Stimulated activated CD8-positive, alpha-beta memory T cell treated with anti-CD3 and anti-CD28 coated beads, Interleukin-7, amount 100 ng/mL, for 48 hours (primary cell): ENCODE measurements at regions not wholly inside any gene's neighbourhood (a gene's known extent, or its start where the extent isn't known, plus 50 kb on each side); places are given as distances from the start of the nearest gene placed in this dataset.
"Not testable (repeated sequence)": the region's sequence is repeated elsewhere in the genome, so short reads cannot be mapped to it uniquely, and the experiment has no call there.

Source experiments
- DNase-seq, 2 donors: peaks; one replicate each; pipeline ENCODE4 v3.0.0-alpha.2; 2020; ENCODE audit warnings: low read depth in 1 of 2; ENCODE audit errors: extremely low read depth in 1 of 2

DNA sequence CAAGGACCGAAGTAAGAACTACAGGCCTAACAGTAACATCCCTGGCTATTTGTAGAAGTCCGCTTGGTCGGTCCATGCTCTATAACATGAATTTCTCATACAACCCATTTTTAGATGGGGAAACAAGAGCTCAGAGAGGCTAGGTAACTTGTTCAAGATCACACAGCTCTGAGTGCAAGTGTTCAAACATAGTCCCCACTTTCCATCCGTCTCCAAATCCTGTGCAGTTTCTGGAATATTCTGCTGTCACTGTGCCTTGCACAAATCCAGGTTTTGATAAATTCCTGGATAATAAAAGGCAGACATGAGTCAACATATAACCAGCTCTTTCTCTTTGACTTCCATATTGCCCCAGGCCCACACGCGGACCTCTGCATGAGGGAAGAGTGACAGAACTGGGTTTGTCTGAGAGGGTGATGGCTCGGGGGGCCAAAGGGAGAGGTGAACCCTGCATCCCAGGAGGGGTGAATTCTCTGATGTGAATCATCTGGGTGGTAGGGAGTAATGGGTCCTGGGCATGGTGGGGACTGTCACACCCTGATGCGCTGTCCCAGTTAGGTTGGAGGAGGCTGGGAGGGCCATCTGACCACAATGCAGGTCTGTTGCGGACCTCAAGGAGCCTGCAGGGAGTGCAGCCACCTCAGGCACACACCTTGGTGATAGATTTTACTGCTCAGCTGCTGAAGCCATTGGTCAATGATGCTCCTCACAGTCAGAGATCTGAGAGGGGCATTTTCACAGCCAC is 162.2 kb downstream of the SMAD6 start:
- no peak for DNase-seq

DNA sequence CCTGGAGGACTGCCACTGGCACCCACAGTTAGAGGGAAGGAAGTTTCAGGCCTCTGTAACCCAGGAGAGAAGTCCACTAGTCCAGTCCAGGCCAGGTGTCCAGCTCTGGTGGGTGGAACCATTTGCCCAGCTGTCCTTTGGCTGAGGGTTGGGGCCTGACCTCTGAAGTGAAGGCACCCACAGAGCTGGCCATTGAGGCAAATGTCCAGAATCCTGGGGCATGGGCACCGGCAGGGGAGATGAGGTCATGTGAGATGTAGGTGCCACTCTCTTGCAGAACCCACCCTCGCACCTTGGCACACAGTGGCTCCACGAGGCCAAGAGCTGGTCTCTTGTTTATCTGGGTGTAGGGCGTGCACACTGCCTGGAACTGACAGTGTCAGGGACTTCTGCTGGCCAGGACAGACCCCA is 162.8 kb downstream of the SMAD6 start:
- no peak for DNase-seq

DNA sequence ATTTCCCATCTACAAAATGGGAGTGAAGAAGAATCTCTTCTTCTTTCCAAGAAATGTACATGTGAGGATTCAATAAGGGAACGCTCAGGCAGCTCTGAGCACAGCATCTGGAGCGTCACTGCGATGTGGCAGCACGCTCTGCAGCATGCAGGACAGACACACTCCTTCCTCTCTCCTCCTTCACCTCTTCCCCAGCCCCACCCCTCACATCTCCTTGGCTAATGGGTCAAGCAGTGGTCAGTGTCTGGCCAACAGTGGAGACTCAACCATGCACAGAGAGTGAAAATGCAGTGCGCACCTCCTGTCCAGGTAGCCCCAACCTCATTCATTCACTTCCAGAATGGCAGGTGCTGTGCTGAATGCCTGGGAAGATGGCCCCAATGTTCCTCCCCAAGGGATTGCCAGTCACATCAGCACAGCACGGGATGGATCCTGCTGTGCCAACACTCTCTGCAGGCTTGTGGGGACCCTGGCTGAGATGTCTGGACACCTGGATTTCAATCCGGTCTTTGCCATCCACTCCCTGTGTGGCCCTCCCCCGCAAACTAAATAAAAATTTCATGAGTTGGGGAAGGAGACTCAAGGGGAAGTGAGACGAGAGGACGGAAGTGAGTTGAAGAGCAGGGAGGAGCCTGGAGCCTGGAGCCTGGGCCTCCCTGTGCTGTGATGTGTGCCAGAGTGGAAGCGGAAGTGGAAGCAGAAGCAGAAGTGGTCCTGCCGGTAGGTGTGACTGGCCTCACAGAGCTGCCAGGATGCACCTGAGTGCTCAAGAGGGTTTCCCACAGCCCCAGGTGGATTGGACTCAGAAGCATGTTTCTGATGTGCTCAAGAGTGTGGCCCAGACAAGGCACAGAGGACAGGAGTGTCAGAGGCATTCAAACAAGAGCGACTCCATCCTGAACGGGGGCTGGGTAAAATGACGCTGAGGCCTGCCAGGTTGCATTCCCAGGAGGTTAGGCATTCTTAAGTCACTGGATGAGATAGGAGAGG is 163.9 kb downstream of the SMAD6 start:
- no peak for DNase-seq

DNA sequence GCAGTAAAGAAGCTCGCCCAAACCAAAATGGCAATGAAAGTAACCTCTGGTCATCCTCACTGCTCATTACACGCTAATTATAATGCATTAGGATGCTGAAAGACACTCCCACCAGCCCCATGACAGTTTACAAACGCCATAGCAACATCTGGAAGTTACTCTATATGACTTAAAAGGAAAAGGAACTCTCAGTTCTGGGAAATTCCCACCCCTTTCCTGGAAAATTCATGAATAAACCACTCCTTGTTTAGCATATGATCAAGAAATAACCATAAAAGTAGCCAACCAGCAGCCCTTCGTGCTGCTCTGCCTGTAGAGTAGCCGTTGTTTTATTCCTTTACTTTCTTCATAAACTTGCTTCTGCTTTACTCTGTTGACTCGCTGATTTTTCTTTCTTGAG is 164.6 kb downstream of the SMAD6 start:
- DNase-seq, result no peak

DNA sequence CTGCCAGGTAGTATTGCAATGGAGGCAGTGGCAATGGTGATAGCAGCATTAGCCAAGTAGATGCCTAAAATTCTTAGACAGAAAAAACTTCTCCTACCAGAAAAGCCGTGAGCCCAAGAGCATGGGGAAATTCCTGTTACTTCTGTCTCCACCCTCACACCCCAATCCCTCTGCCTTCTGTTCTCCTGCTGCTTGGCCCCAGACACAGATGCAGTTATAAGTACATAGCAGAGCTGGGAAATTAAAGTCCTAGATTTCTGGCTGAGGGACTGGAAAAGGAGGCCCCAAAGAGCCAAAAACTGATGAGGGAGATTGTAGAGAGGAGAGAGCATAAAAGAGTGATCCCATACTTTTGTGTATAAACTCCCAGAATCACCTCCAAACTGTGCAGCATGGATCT is 166.9 kb downstream of the SMAD6 start:
- DNase-seq, result no peak

DNA sequence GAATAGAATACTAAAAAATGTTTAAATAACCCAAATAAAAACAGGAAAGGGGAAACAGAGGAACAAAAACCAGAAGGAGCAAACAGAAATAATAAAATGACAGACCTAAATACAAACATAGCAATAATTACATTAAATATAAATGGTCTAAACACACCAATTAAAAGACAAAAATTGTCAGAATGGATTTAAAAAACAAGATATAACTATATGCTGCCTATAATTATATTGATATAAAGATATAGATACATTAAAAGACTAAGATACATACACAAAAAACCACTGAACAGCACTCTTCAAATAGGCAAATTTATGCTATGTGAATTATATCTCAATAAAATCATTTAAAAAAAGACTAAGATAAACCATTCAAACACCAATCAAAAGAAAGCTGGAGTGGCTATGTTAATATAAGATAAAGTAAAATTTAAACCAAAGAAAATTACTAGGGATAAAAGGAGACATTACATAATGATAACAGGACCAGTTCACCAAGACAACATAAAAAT is 168.9 kb downstream of the SMAD6 start:
- DNase-seq, result no peak

DNA sequence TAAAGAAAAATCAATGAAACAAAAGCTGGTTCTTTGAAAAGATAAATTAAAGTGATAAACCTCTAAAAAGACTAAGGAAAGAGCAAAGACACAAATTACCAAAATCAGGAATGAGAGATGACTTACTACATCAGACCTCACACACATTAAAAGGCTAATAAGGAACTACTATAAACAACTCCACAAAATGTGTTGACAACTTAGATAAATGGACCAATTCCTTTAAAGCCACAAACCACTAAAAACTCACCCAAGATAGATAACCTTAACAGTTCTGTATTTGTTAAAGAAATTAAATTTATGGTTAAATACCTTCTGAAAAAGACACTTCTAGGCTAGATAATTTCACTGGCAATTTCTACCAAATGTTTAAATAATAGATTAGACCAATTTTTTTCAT is 170.4 kb downstream of the SMAD6 start:
- DNase-seq, result no peak

DNA sequence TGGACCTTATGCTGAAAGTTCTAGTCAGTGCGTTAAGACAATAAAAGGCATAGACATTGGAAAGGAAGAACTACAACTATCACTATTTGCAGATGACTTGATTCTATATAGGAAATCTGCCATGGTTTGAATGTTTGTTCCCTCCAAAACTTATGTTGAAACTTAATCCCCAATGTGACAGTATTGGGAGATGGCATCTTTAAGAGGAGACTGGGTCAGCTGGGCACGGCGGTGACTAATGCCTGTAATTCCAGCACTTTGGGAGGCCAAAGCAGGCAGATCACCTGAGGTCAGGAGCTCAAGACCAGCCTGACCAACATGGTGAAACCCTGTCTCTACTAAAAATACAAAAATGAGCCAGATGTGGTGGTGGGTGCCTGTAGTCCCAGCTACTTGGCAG is 171.3 kb downstream of the SMAD6 start:
- not testable (repeated sequence) for DNase-seq

DNA sequence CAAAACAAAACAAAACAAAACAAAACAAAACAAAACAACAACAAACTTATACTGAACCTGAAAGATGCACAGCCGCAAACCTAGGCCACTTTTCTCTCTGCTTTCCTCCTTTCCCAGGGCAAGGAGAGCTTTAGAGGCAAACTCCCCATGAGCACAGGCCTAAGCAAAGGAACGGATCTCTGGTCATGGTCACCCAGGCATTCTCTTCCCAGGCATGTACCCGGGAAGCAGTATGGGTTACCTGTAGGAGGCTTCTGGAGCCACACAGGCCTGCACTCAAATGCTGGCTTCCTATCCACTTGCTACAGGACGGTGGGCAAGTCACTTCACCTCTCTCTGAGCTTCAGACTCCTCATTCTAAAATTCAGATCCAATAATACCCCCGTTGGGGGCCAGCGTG is 171.8 kb downstream of the SMAD6 start:
- DNase-seq, result no peak

DNA sequence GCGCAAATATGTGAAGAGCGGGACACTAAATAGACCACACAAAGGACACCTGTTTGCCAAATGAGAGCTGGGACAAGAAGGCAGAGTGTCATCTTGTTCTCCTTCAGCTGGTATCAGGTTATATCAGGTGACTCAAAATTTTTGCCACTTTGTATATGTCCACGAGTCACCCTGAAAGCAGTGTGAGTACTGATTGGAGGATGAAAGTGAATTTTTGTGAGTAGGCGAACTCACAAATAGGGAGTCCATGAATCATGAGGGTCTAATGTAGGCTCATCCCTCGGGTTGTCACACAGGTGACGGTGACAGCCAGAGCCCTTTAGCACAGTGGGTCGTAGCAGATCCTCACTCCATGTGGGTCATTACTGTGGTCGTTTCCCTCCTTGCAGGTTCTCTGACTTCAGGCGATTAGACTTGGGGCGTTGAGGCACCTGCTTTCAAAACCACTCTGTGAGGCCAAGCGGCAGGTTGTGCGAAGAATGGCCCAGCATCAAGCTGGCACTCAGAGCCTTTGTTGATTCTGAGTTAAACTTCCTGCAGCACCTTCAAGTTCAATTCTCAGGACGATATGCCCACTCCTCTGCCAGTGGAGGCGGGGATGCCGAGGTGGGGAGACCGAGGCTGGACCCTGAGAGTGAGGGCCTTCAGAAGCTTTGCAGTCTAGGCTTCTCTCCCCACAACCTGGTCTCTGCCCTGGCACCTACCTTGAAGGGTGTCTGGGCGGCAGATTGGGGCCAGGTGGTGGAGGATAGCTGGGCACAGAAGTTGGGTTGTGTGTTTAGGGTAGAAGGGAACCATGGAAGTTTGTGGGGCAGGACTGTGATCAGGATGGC is 173.8 kb downstream of the SMAD6 start:
- DNase-seq, result no peak

DNA sequence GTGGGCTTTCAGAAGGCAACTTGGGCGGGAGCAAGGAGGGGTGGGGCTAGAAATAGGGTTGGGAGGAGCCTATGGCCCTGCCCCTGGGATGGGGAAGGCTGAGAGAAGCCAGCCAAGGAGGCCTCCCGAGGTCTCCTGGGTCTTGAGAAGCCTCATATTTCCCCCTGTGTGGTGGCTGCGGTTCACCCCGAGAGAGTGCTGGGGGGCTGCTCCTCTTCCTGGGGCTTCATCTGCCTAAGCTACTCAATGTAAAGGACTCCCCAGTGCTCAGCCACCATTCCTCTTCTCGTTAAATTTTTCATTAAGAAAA is 174.3 kb downstream of the SMAD6 start:
- DNase-seq, result no peak

DNA sequence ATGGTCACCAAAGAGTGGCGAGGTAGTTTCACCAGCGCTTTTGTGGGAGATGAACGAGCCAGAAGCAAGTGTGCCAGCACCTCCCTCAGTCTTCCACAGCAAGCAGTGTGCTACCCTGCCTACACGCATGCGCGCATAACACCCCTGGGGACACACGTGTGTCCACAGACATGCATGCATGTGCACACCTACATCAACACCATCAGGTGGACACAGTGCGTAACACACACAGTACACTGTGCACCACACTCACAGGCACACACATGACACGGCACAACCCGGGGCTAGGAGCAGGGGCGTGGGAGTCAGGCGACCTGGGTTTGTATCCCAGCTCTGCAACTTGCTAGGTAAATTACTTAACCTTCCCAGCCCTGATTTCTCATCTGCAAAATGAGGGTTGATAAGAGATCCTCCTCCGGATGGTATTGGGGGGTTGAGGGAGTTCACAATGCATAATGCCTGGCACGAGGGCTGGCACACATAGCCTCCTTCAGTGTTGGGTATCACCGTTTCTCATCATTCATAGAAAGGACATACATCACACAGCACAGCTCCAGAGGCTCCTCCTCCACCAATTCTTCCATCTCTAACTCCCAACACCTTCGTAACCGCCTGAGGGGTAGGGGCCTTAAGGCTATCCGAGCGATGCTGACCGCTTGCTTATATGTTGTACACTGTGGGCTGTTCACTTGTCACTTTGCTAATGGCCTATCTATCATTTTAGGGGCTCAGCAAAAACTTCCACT is 174.9 kb downstream of the SMAD6 start:
- DNase-seq, result no peak

DNA sequence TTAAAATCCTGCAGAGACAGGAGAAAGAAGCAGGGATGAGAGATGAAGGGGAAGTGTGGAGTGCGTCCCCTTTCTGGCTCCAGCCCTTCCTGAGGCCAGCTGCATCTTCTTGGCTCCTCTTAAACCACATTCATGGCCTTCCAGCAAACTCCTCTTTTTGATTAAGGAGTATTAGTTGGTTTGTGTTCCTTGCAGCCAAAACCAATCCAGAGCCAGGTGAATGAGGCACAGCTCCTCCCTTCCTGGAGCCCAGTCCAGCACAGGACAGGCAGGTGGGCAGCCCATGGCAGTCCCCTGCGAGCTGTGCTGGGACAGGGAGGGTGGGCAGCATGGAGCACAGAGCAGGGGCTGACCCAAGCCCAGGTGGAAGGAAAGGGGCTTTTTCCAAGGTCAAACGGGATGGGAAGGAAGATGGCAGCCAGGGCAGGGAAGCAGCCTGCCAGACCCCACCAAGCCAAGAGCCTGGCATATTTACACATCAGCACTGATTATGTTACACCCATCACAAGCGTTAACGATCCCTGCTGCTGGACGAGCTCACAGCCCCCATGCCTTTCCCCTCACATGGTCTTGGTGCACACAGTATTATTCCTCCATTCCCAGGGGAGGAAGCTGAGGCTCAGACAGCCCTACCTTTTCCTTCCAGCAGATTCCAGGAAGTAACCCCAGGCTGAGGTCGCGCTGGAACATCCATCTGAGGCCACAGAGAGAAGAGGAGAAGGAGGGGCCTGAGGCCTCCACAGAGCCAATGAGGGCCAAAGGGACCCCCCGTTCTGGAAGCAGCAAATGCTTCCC is 175.6 kb downstream of the SMAD6 start:
- no peak for DNase-seq

DNA sequence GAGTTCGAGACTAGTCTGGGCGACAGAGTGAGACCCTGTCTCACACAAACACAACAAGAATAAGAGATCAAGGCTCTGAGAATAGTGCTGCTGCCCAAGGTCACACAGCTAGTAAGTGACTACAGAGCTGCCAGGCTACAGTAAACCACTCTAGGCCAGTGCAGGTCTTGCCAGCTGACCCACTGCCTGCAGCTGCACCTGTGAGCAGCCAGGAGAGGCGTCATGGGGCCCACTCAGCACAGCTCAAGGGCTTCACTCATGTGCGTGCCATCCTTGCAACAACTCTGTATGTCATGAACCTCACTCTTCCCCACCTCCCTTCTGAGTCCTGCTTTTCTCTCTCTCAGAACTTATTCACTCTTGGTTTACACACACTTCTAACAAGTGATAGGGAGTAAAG is 176.7 kb downstream of the SMAD6 start:
- no peak for DNase-seq

DNA sequence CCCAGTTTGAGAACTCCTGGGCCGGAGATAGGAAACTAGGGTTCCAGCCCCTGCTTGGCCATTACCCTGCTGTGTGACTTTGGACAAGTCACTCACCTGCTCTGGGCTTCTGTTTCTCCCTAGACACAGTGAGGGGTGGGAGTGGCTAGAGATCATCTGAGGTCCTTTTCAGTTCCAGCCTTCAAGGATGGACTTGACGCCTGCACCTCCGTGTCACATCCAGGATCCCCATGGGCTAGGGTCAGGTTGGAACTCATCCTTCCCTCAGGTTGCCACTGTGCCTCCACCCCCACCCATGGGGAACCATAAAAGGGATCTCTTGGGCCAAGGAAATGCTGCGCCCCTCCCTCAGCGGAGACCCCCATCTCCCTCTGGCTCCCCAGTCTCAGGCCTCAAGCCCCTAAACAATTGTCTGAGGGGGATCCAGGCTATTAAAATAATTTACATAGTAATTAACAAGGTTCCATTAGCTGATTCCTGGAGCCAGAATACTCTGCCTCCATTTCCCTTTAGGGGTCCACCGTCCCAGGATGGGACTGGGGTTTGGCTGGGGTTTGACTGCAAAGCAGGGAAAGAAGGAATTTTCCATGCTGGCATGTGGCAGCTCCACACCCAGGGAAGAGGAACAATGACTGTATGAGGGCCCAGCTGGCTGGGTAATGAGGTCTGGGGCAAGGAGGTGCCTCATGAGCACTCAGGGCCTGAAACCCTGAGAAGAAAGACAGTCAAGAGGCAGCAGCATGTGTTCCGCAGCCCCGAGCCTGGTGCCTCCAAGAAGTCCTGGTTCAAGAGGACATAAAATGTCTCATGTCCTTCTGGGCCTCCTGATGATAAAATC is 177.7 kb downstream of the SMAD6 start:
- DNase-seq, result no peak

DNA sequence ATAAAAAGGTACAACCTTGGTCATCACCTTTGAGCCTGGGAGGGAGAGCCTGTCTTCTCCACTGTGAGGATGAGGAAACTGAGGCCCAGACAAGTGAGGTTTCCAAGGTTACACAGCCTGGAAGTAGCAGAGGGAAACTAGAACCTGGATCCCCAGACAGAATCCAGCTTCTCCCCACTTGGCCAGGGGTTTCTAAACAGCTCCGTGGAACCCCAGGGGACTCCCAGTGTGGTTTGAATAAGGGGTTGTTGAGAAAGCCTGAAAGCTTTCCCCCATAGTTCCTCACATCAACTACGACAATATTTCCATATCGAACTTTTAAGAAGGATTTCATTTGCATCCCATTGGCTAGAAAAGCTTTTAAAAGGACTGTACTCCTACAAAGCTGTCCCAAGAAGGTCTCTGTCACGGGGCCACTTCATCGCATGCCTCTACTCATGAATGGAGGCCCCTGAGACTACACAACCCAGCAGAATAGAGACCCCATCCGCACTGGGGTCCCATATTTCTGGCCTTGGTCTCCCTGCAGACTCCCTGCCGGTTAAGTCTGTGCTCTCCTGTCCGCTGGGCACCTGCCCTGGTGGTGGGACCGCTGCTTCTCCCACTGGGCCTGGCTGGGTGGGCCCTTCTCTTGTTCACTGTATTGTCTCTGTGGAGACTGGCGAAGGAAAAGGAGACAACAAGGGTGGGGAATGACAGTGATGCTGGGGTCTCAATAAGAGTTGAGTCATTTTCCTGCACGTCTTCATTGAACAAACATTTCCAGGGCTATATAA is 178.5 kb downstream of the SMAD6 start:
- DNase-seq, result no peak

DNA sequence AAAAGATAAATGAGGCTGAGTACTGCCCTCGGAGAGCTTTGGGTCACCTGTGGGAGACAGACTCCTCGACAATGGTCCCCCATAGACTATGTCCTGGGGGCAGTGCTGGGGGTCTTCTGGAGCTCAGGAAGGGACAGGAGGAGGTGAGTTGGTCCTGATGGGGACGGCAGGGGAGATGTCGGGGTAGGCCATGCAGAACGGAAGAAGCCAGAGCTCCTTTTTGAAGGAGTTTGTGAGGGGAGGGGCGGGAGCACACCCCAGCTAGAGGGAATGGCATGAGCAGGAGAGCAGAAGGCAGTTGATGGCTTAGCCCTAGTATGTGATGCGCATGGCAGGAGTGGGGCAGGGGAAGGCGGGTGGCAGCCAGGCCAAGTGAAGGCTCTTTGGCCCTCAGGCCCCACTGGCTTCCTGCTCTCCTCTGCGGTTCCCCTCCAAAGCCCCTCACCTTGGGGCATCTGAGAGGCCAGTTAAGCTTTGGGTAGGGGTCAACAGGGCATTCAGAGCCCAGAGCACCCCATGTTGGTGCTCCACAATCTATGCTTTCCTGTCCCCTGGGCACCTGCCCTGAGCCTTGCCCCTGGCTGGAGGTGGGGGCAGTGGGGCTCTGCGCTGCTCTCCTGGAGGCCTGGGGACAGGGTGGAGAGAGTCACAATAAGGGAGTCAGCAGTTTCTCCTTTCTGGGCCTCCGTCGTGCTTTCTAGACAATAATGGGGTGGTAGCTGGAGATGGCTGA is 179.3 kb downstream of the SMAD6 start:
- DNase-seq, result no peak
